Inflammatory macrophage (primary cell): ENCODE measurements at regions not wholly inside any gene's neighbourhood (a gene's known extent, or its start where the extent isn't known, plus 50 kb on each side); places are given as distances from the start of the nearest gene placed in this dataset.

Experiments
- DNase-seq, 2 donors: peaks; one replicate each; pipeline ENCODE4 v3.0.0-alpha.2; 2020 to 2022

DNA sequence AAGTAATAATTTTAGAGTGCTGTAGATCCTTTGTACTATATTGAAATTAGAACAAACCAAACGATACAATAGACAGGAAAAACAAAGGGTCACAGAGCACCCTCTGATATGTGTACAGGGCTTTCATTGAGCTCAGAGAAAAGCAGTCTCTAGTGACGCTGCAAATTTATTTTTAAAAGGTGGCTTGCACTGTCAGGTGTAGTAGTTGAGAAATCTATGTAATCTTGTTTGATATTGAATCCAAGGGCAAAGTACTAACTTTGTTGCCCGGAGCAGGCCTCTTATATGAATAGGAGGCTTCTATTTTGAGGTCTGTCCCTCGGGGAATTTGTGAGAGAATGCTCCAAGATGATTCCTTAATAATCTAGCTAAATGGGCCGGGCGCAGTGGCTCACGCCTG, 1755.5 kb downstream of the PCDH7 start:
- no peak for DNase-seq

DNA sequence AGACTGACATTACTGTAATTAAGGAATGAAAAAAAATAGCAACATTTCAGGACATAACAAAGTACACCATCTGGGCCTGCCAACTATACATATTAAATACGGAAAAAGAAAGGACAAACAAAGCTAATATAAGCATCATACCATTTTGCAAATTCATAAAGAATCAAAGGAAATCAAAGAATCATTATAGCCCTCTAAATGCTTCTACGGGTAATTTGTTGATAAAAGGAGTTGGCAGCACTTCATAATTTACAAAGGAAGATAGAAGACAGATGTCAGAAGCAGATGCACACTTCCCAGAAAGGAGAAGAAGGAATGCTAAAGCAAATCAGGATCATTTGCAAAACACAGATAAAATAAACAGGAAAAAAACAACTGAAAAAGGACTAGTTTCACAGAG, 1757.3 kb downstream of the PCDH7 start:
- no peak for DNase-seq

DNA sequence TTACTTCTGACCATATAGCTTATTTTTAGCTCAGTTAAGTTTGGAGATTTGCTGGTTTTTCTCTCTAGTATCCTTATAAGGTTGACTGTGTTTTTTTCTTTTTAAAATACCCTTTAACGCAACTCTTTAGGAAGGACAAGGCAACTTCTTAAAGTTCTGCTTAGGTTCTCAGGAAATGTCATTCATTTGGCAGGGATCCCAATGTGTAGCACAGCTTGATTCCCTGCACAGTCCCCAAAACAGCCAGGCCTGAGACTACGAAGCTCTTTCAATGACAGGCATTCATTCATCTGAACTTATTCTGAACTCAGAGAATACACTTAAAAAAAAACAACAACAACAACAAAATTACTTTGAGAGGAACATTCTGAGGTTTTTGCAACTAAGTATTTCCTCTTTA, 1765.8 kb downstream of the PCDH7 start:
- no peak for DNase-seq

GRCh38 chr4:32488690-32489089, 1768.5 kb downstream of the PCDH7 start:
- DNase-seq = no peak

DNA sequence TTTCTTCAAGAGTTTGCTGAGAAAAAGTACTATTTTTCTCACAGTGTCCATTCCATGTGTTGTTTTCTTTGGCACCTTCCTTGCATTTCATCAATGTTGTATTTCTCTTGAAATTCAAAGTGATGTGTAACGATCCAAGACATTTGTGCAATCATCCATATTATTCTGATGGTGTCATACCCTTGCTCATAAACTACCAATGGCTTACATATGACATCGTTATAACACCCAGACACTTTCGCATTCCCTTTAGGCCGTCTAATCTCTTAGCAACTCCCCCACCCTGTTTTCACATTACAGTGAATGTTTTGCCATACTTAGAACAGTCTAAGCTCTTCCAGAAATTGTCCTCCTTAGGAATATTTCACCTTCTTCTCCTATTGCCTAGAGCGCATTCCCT, 1779.0 kb downstream of the PCDH7 start:
- no peak for DNase-seq

DNA sequence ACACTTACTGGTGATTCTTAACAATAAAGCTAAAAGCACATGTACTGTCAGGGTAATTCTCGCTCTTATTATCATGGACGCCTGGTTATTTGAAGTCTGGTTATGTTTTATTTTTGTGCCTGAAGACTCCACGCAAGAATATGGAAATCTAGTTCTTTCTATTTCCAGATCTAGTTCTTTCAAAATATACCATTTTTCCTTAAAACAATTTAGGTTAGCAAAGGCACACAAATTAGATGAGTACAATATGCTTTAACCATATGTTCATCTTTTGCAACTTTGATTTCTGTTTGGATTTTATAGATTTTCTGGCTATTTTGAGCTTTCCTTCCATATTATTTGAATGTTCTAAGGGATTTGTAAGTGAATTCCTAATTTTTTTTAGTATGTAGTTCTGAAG, 1783.1 kb downstream of the PCDH7 start:
- no peak for DNase-seq

GRCh38 chr4:32506067-32506466, 1785.9 kb downstream of the PCDH7 start:
- no peak for DNase-seq

GRCh38 chr4:32519060-32519459, 1798.9 kb downstream of the PCDH7 start:
- DNase-seq = no peak

DNA sequence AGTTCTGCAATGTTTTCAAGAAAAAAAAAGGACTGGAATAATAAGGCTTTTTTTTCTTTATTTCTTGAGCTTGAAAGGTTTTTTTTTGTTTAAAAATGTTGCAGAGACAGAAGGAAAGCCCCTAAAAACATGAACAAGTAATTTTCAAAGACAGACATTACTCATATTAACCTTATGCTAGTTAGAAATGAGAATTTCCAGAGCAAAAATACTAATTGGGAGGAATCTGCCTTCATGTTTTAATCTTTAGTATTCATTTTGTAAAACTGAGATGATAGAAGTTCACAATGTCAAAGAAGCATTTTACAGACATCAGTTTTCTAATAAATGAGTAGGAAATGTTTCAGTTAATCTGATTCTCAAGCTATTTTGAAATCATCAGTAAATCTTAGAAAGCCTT, 1805.3 kb downstream of the PCDH7 start:
- DNase-seq = no peak

DNA sequence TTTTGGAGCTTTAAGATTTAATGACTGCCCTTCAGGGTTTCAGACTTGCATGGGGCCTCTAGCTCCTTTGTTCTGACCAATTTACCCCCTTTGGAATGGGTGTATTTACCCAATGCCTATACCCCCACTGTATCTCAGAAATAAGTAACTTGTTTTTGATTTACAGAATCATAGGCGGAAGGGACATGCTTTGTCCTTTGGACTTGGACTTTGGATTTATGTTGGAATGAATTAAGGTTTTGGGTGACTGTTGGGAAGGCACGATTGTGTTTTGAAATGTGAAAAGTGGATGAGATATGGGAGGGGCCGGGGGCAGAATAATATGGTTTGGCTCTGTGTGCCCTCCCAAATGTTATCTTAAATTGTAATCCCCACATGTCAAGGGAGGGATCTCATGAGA, 1824.7 kb downstream of the PCDH7 start:
- DNase-seq = no peak

GRCh38 chr4:32551943-32552342, 1831.8 kb downstream of the PCDH7 start:
- DNase-seq = no peak

- DNase-seq = no peak
These were observed 1840.1 kb downstream of the PCDH7 start for GRCh38 chr4:32560306-32560705.

- no peak for DNase-seq
These were observed 1841.8 kb downstream of the PCDH7 start for GRCh38 chr4:32562010-32562409.

GRCh38 chr4:32564626-32565025, 1844.5 kb downstream of the PCDH7 start:
- DNase-seq = no peak

GRCh38 chr4:32569861-32570260, 1849.7 kb downstream of the PCDH7 start:
- DNase-seq = peak; percentile 71 to 92

DNA sequence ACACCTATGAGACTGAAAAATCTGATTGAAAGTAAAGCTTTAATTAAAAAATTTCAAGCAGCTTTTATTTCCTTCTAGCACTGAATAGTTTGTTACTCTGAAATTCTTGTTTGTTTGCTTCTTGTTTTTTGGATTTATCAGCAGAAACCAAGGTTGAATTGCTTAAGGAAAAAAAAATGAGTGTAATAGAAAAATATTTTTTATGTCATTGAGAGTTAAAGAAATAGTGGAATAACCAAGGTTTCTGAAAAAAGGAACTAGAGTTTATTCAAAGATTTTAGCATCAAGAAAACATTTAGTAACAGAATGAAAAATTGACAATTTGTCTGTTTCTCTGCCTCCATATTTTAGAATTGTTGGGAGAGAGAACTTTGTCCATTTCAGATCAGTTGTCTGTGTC, 1852.2 kb downstream of the PCDH7 start:
- DNase-seq = no peak

- peak in 1 of 2 donors; percentile 80 for DNase-seq
These were observed 1854.6 kb downstream of the PCDH7 start for GRCh38 chr4:32574803-32575202.

- DNase-seq = no peak
These were observed 1868.9 kb downstream of the PCDH7 start for GRCh38 chr4:32589097-32589496.

DNA sequence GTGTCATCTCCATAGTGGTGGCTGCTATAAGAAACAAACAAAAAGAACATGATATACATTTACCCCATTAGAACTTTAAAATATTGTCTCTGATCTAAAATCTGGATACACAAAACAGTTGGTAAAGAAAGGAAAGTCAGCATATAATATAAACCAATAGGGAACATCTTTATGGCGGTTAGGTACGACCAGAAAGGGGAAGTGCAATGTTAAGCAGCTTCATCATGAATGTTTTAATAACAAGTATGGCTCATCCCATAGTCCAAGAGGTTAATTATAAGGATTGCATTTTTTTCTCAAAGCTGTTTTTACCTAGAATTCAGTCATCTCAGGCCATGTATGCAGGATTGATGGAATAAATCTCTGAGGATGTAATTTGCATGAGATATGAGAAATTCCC, 1869.7 kb downstream of the PCDH7 start:
- DNase-seq = no peak

- DNase-seq = no peak
These were observed 1877.2 kb downstream of the PCDH7 start for GRCh38 chr4:32597354-32597753.

- DNase-seq = no peak
These were observed 1881.7 kb downstream of the PCDH7 start for GRCh38 chr4:32601848-32602247.

GRCh38 chr4:32607978-32608377, 1887.8 kb downstream of the PCDH7 start:
- DNase-seq = no peak

- DNase-seq = no peak
These were observed 1904.9 kb downstream of the PCDH7 start for GRCh38 chr4:32624943-32625603.

DNA sequence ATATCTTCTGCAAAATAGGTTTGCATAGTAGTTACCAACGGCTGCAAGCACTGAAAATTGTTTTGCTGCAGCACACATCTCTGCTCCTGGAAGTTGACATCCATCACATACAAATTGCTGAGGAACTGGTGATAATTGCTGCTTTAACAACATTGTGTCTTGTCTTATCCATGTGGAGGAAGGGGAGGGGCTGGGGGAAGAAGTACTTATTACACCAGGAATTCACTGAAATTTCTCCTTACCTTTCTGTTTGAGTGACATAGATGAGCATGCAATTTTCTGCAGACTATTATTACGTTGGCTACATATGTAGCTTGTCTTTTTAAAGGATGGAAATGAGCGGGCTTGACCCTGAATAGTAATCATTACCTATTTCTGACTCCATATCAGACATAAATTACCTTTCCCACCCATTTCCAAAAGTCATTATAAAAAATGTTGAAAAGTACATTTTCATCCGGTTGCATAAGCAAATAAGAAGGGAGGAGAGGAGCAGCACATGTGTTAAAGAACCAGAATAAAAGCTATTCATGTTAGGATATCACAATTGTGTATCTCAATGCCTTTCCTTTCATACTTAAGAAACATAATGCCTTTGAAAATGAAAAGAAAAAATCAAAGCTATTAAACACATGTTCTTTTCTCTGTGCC, 1905.6 kb downstream of the PCDH7 start:
- no peak for DNase-seq

- DNase-seq = no peak
These were observed 1911.7 kb downstream of the PCDH7 start for GRCh38 chr4:32631831-32632230.
